ENCODE measurements at regions not wholly inside any gene's neighbourhood (a gene's known extent, or its start where the extent isn't known, plus 50 kb on each side); places are given as distances from the start of the nearest gene placed in this dataset.
"Not testable (repeated sequence)": the region's sequence is repeated elsewhere in the genome, so short reads cannot be mapped to it uniquely, and the experiment has no call there.

GRCh38 chr15:36047018-36047716 is 501.2 kb upstream of the DPH6 start:
- H3K4me2 ChIP-seq (ENCODE audit: low read depth, low read length); H3K4me3 ChIP-seq (ENCODE audit: insufficient read depth, low read depth, low read length); in situ Hi-C loops (cut with MboI; ENCODE audit: low sequenced_read_pairs); H2BK120ac ChIP-seq (ENCODE audit: low read depth, low read length); H4K91ac ChIP-seq (ENCODE audit: insufficient read depth, low read depth, low read length); H3K18ac ChIP-seq (ENCODE audit: low read depth, low read length); intact Hi-C loops (cut with micrococcal nuclease); H3K56ac ChIP-seq (ENCODE audit: extremely low read depth, insufficient read depth, low read length); H2AK9ac ChIP-seq (replicated peaks; ENCODE audit: low read depth, low read length, poor library complexity); dilution Hi-C loops (cut with HindIII; ENCODE audit: low sequenced_read_pairs, unreplicated experiment); H2AFZ ChIP-seq (replicated peaks; ENCODE audit: low read length, poor library complexity); H3K9me1 ChIP-seq (ENCODE audit: insufficient read depth, low read length); H4K8ac ChIP-seq (ENCODE audit: low read depth in 2 of 2, low read length in 2 of 2); H3K14ac ChIP-seq (replicated peaks; ENCODE audit: low read depth, low read length); H2AK5ac ChIP-seq (ENCODE audit: low read depth, low read length); H2BK20ac ChIP-seq (ENCODE audit: low read depth, low read length); H3K4me1 ChIP-seq (ENCODE audit: control insufficient read depth, insufficient read depth, low read length); H3K9me3 ChIP-seq (ENCODE audit: control insufficient read depth, insufficient read depth, low read length); H2BK5ac ChIP-seq (ENCODE audit: low read depth, low read length, poor library complexity, severe bottlenecking); H2BK15ac ChIP-seq (ENCODE audit: low read depth, low read length); POLR2A ChIA-PET (ENCODE audit: unreplicated experiment); H3K23ac ChIP-seq (ENCODE audit: low read depth, low read length); H4K5ac ChIP-seq (ENCODE audit: low read depth, low read length); H4K20me1 ChIP-seq (ENCODE audit: insufficient read depth, low read length); H3K9ac ChIP-seq (ENCODE audit: low read depth, low read length); DNase-seq; H3K27ac ChIP-seq (ENCODE audit: insufficient read depth, low read length); H3K27me3 ChIP-seq (ENCODE audit: control insufficient read depth, insufficient read depth, low read length); BruUV-seq (replicated peaks); ATAC-seq (ENCODE audit: low read depth); H3K36me3 ChIP-seq (ENCODE audit: control insufficient read depth, insufficient read depth, low read length); H3K4ac ChIP-seq (ENCODE audit: low read depth, low read length); H3K79me1 ChIP-seq (ENCODE audit: low read depth in 1 of 2, low read length in 2 of 2): not testable (repeated sequence)
- CTCF ChIA-PET = interaction anchor here (1.4 kb wide), 1 partner anchor 296 kb away, joined by 3 read pairs; no protein-coding TSS in a partner anchor
- WGBS, 2 experiments (ENCODE audit: extremely low coverage in 2 of 2, insufficient read length in 1 of 2) = 100% methylated on average over 7 of the region's 36 CpGs; no CpG with 5 or more reads in 1 of the 2 experiments

Data from IMR-90 (cell line).